Heart left ventricle (tissue), 16 donors: ENCODE measurements at regions not wholly inside any gene's neighbourhood (a gene's known extent, or its start where the extent isn't known, plus 50 kb on each side); places are given as distances from the start of the nearest gene placed in this dataset.

Experiments used
- ATAC-seq, 4 donors: fragments of 200-7000 bp; cut with Tn5 transposase; one replicate each; pipeline ENCODE4 v1.9.1; 2020 to 2022; ENCODE audit warnings: moderate library complexity in 4 of 4, mild to moderate bottlenecking in 3 of 4, moderate number of reproducible peaks in 1 of 4
- DNase-seq, 5 donors: peaks; one replicate each; pipeline ENCODE4 v3.0.0-alpha.2; 2020
- H3K27ac ChIP-seq, 12 donors: fragments of 200-600 bp; sonication (generic) in 4 of 12; one replicate each; pipeline versions ENCODE4 v1.5.0 to v1.8.0; 2016 to 2022; ENCODE audit warnings: mild to moderate bottlenecking in 2 of 12
- H3K27me3 ChIP-seq, 9 donors: fragments of 200-600 bp; sonication (generic) in 2 of 9; one replicate each; pipeline versions ENCODE4 v1.5.1 to v1.8.0; 2016 to 2022; ENCODE audit warnings: mild to moderate bottlenecking in 3 of 9
- H3K36me3 ChIP-seq, 9 donors: fragments of 200-600 bp; sonication (generic) in 2 of 9; one replicate each; pipeline versions ENCODE4 v1.5.0 to v1.8.0; 2018 to 2022; ENCODE audit warnings: mild to moderate bottlenecking in 2 of 9
- H3K4me1 ChIP-seq, 12 donors: fragments of 200-600 bp; sonication (generic) in 4 of 12; one replicate each; pipeline versions ENCODE4 v1.5.0 to v1.8.0; 2016 to 2022; ENCODE audit warnings: mild to moderate bottlenecking in 3 of 12
- H3K4me3 ChIP-seq, 12 donors: fragments of 200-600 bp; sonication (generic) in 4 of 12; one replicate each; pipeline versions ENCODE4 v1.5.0 to v1.8.0; 2017 to 2022; ENCODE audit warnings: mild to moderate bottlenecking in 9 of 12, moderate library complexity in 4 of 12
- H3K9me3 ChIP-seq, 12 donors: fragments of 200-600 bp; sonication (generic) in 4 of 12; one replicate each; pipeline versions ENCODE4 v1.5.0 to v1.8.0; 2016 to 2022; ENCODE audit warnings: mild to moderate bottlenecking in 1 of 12
- CTCF ChIP-seq, 12 donors: fragments of 200-600 bp; sonication (generic) in 4 of 12; IDR thresholded peaks; one replicate each; pipeline versions ENCODE4 v1.5.0 to v1.8.0; 2018 to 2022; ENCODE audit warnings: antibody characterized with exemption in 12 of 12, mild to moderate bottlenecking in 5 of 12
- POLR2A ChIP-seq, 2 donors: fragments of 450-650 bp; IDR thresholded peaks; one replicate each; pipeline ENCODE4 v1.6.1; 2017; ENCODE audit warnings: antibody characterized with exemption in 2 of 2, mild to moderate bottlenecking in 2 of 2, moderate library complexity in 2 of 2
- WGBS, 4 donors: extraction: QIAGEN DNeasy Blood & Tissue Kit in 2 of 4; methylation state at CpG; one replicate each; pipeline versions ENCODE4 v1.1.5 to v1.1.7; 2013 to 2018; 5-methylcytosine and 5-hydroxymethylcytosine counted together
- intact Hi-C, 10 donors: fragments of 100-400 bp; cut with DNase I; formaldehyde crosslinking; loops; one replicate each; pipeline versions ENCODE4 v1.11.1 to v1.14.2; 2022
- donor health status: ischemic (EF 13 %, LVEDD 7.1; RV severe dilation, severe dysfunction).
- donor health status: healthy with polysubstance abuse.
- donor health status: DM: no; HTN: yes; CAD: no.
- donor health status: DM: no; HTN: no; CAD: no.
- donor health status: ischemic (EF 25% LVEDD 6.9; RV normal size, moderate dysfunction).
- donor health status: ischemic (EF 25% LVEDD 5.7; RV mildly dilated, moderate dysfunction).
- donor health status: healthy.
- donor health status: DM: yes; HTN: yes; CAD: no.
- donor health status: ischemic (EF 35%, LVEDD 5.7; RV mildly dilated, moderate dysfunction).
- donor health status: nonischemic (EF 11% LVEDD 7.7; RV severe dilation, severe dysfunction).
- donor health status: DM: yes; HTN: yes; CAD: no.
- donor health status: PGD.
- donor health status: ischemic (EF 29% LVEDD 5.4; RV normal size, mild dysfunction).
- donor health status: nonischemic (EF 23%, LVEDD 6.1; RV moderate dilation, normal function).

GRCh38 chr1:112074711-112075110 is 85.2 kb upstream of the KCND3 start:
- H3K36me3 ChIP-seq, result no peaks in the 10 kb centered on the region
- no peak for TF ChIP-seq CTCF (IDR thresholded peaks at IDR 0.05)
- TF ChIP-seq POLR2A (IDR thresholded peaks at IDR 0.05), result no peak
- intact Hi-C loops, result no loop called here
- no peak overlapping the region for H3K4me3 ChIP-seq
- no peaks in the 10 kb centered on the region for H3K4me1 ChIP-seq
- H3K27me3 ChIP-seq, result no peaks in the 10 kb centered on the region
- peaks cover 0 to 26% (median 0%) of the 10 kb centered on the region in 12 donors for H3K9me3 ChIP-seq
- ATAC-seq (no peak), DNase-seq (no peak)
- 77 to 84% (median 80%) methylated on average over 1 of the region's 1 CpG for WGBS, 4 donors
- H3K27ac ChIP-seq, result no peak overlapping the region

DNA sequence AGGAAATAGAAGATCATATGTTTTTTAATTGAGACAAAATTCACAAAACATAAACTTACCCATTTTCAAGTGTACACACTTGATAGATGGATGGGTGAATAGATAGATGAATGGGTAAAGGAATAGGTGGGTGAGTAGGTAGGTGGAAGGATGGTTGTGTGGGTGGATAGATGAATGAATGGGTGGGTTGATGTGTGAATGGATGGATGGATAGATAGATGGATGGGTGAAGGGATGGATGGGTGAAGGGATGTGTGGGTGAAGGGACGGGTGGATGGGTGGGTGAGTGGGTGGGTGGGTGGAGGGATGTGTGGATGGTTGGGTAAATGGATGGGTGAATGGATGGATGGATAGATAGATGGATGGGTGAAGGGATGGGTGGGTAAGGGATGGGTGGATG is 86.1 kb upstream of the KCND3 start:
- no peaks in the 10 kb centered on the region for H3K4me1 ChIP-seq
- H3K36me3 ChIP-seq, result no peaks in the 10 kb centered on the region
- TF ChIP-seq CTCF (IDR thresholded peaks at IDR 0.05) (no peak), POLR2A (IDR thresholded peaks at IDR 0.05) (no peak)
- H3K27me3 ChIP-seq, result no peaks in the 10 kb centered on the region
- H3K4me3 ChIP-seq, result no peak overlapping the region
- DNase-seq, result no peak
- 66 to 84% (median 77%) methylated on average over 1 of the region's 1 CpG for WGBS, 4 donors
- H3K9me3 ChIP-seq, result peaks cover 0 to 26% (median 0%) of the 10 kb centered on the region in 12 donors
- intact Hi-C loops, result no loop called here
- no peak for ATAC-seq
- H3K27ac ChIP-seq, result no peak overlapping the region

GRCh38 chr1:112079446-112079845 is 90.0 kb upstream of the KCND3 start:
- Histone ChIP-seq H3K9me3 (no peaks in the 10 kb centered on the region), H3K27me3 (no peaks in the 10 kb centered on the region), H3K27ac (no peak overlapping the region), H3K4me1 (no peaks in the 10 kb centered on the region), H3K4me3 (no peak overlapping the region), H3K36me3 (no peaks in the 10 kb centered on the region)
- intact Hi-C loops, result no loop called here
- DNase-seq, result no peak
- TF ChIP-seq CTCF (IDR thresholded peaks at IDR 0.05) (no peak), POLR2A (IDR thresholded peaks at IDR 0.05) (no peak)
- no peak for ATAC-seq
- 61 to 82% (median 69%) methylated on average over 2 of the region's 2 CpGs for WGBS, 4 donors

DNA sequence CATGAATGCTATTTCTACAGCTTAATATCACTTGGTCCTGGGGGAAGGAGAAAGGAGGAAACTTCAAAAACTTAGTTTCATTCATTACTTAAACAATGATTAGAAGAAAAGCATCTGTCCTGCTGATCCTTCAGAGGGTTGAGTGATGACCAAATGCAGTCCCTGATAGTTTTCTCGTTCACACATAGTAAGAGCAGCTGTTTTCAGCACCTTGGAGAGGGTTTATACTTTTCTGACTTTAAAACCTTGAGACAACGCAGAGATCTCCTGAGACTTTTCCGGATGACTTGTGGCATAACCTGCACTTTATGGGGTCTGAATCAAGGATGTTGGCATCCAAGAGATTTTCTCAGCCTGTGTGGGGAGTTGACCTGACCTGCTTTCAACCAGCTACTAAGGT is 94.0 kb upstream of the KCND3 start:
- 17 to 30% (median 22%) methylated on average over 3 of the region's 3 CpGs for WGBS, 4 donors
- ATAC-seq, result no peak
- TF ChIP-seq CTCF (IDR thresholded peaks at IDR 0.05) (no peak), POLR2A (IDR thresholded peaks at IDR 0.05) (no peak)

More for the DNA sequence above, 94.0 kb upstream of the KCND3 start:
- Histone ChIP-seq H3K27me3 (no peaks in the 10 kb centered on the region), H3K4me3 (no peak overlapping the region), H3K9me3 (no peaks in the 10 kb centered on the region), H3K36me3 (no peaks in the 10 kb centered on the region), H3K27ac (no peak overlapping the region), H3K4me1 (no peaks in the 10 kb centered on the region)
- DNase-seq, result no peak
- intact Hi-C loops, result no loop called here
